Esophagus squamous epithelium (tissue), 4 donors: ENCODE measurements at regions not wholly inside any gene's neighbourhood (a gene's known extent, or its start where the extent isn't known, plus 50 kb on each side); places are given as distances from the start of the nearest gene placed in this dataset.

Experiments used
- CTCF ChIP-seq, 6 experiments: fragments of 450-650 bp in 4 of 6; fragments of 200-600 bp in 2 of 6; sonication (generic) in 2 of 6; IDR thresholded peaks; one replicate each; pipeline ENCODE4 v1.5.1; 2016 to 2019; ENCODE audit warnings: antibody characterized with exemption in 6 of 6, mild to moderate bottlenecking in 4 of 6, moderate library complexity in 4 of 6
- POLR2A ChIP-seq, 4 donors: fragments of 450-650 bp; IDR thresholded peaks; one replicate each; pipeline ENCODE4 v1.6.1; 2017; ENCODE audit warnings: antibody characterized with exemption in 4 of 4, mild to moderate bottlenecking in 4 of 4, moderate library complexity in 3 of 4

- no peak for TF ChIP-seq CTCF (IDR thresholded peaks at IDR 0.05)
- no peak for TF ChIP-seq POLR2A (IDR thresholded peaks at IDR 0.05)
Measured at GRCh38 chr2:133972297-133972696, 281.6 kb upstream of the MGAT5 start.
